GM21619 (cell line): ENCODE measurements at regions not wholly inside any gene's neighbourhood (a gene's known extent, or its start where the extent isn't known, plus 50 kb on each side); places are given as distances from the start of the nearest gene placed in this dataset.

Experiments
- ATAC-seq: cut with Tn5 transposase; IDR thresholded peaks from one replicate; pipeline ENCODE4 v1.9.1; 2021; ENCODE audit not compliant: unreplicated experiment

DNA sequence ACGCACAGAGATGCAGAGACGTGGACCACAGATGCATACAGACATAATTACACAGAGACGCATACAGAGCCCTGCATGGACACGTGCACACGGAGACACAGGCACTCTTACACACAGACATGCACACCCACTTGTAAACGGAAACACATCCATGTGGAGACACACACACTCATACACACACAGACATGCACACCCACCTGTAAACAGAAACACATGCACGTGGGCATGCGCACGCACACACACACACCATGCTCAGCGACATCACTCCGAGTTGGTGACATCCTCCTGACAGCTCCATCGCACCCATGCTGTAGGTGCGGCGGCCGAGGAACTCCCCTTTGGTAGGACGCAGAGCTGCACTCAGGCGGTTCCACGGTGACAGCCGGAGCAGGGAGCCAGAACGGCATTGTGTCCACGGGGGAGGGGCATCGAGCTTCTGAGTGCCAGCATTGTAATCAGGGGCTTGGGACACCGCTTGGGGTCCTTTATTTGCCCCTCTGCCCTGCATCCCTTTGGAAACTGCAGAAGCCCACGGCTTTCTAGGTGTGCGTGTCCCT is 233.5 kb downstream of the RBFOX3 start:
- no peak for ATAC-seq

DNA sequence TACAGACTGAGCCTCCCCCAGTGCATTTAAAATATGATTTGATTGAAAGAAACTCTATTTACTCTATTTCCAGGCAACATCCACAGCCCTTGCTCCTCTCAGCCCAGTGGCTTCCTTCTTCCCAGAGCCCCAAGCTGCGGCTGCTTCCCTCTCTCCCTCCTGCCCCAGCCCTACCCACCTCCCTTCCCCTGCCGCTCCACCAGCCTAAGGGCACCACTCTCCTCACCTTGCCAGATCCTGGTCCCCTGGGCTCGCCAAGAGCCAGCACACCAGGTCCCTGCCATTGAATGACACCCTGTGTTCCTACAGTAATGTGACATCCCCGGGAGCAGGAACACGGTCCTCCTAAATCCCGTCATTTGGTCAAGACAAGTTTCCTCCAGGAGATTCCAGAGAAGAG is 236.0 kb downstream of the RBFOX3 start:
- ATAC-seq, result no peak

DNA sequence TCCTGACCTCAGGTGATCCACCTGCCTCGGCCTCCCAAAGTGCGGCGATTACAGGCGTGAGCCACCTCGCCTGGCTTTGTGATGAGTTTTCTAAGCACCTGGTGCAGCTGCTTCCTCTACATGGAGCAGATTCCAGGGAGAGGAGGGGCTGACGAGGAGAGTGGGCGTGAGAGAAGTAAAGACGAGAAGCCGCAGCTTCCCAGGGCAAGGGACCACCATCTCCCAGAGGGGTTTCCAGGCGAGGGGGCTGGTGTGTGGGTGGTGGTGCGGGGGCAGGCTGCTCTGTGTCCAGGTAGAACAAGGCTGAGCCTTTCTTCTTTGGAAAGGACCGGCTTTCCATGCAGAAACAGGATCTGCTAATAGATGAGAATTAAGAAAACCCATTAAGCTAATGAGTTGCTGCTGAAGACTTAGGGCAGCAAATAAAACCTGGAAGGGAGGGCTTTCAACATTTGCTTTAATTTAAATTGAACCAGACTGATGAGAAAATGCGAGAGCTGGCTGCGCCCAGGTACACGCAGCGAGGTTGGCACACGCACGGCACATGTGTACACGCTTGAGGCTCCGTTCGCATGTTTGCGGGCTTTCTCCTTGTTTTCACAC is 236.7 kb downstream of the RBFOX3 start:
- no peak for ATAC-seq

DNA sequence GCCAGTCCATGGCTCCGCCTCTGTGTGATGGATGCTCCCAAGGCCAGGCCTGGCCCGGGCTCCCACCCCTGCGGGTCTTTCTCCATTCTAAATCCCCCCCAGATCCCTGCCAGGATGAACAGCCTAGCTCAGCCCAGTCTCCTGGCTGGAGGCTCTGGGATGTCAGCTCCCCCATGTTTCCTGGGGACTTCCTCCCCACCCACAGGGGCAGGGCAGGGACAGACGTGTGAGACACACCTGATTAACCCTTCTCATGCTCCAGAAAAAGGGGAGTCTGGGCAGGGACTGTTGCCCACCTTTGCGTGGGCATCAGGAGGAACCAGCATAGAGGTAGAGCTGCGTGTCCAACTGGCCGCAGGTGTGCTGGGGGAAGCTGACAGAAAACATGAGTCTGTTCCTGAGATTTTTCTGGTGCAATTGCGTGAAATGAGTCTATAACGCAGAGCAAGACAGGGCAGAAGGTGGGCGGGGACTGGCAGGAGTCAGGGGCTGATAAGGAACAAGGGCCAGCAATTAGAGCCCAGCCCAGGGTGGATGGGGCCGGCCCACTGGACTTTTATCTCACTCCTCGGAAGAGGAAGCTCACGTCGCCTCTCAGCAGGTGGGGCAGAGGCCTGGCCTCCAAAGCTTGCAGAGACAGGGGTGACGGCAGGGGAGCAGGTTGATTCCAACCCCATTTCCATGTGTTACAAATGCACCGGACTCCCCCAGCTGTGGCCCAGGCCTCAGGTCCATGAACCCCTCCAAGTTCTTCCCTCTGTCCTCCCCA is 238.2 kb downstream of the RBFOX3 start:
- ATAC-seq, result no peak

DNA sequence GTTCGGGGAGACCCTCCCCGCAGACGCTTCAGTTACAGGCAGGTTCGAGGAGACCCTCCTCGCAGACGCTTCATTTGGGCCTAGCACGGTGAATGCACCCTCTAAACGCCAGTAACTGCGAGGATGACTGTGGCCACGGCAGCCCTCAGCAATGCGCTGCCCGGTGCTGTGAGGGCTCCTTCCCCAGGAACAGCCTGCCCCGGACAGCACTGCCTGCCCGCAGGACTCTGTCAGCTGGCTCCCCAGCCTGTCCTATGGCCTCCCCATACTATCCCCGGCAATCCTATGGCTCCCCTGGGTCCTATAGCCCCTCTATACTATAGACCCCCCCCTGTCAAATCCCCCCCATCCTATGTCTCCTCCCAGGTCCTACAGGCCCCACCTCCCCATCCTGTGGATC is 238.9 kb downstream of the RBFOX3 start:
- ATAC-seq, result no peak

DNA sequence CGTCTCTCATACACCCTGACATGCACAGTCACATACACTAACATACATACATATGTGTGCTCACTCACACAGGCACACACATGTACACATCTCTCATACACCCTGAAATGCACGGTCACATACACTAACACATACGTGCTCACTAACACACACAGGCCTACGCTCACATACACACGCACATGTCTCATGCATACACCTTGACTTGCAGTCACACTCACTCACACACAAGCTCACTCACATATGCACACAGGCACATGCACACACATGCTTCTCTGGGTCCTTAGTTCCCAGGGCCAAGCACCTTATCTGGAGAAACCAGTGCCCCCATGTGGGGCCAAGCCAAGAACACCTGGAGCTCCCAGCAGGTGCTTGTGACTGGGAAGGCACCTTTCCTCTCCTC is 240.3 kb downstream of the RBFOX3 start:
- no peak for ATAC-seq

DNA sequence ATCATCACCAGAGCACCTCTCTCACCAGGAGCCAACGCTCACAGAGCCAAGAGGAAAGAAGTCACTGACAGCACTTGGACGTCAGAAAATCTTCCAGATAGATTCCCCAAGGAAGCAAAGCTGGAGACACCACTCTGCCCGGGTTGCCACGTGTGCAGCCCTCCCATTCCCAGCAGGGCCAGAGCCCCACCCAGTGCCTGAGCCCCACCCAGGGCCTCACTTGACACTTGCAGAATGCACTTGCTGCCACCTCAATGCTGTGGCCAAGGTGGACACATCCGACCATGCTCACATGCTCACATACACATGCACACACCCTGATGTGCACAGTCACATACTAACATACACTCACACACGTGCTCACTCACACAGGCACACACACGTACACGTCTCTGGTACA is 240.7 kb downstream of the RBFOX3 start:
- no peak for ATAC-seq

DNA sequence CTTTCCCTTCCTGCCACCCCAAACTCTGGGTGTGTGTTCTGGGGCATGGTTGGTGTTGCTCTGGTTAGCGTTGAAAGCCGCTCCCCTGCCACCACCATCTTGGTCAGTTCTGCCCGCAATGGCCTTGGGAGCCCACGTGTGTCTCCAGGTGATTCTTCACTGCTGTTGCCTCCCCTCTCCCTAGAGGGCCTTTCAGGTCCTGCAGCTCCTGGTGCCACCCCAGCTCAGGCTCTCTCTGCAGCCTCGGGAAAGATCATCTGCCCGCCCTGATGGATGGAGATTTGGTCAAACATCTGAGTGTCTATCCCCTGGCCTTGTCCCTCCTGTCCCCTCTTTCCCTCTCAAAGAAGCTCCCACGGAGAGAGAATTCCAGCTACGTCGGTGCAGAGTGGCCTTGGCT is 241.3 kb downstream of the RBFOX3 start:
- ATAC-seq, result no peak

DNA sequence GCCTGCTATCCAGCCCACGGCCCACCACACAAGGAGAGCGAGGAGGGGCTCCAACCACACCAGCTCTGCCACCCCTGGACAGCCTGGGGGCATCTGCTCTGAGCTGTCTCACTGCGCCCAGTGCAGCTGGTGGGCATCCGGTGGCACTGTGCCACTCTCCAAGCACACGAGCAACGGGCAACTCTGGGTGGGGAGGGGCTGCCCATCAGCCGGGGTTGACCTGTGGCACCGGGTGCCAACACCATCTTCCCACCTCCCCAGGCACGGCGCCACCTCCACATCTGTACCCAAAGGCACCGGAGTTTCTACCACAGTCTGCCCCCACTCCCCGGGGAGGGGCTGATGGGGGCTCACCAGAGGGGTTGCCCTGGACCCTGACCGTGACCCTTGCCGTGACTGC is 241.8 kb downstream of the RBFOX3 start:
- ATAC-seq, result no peak

DNA sequence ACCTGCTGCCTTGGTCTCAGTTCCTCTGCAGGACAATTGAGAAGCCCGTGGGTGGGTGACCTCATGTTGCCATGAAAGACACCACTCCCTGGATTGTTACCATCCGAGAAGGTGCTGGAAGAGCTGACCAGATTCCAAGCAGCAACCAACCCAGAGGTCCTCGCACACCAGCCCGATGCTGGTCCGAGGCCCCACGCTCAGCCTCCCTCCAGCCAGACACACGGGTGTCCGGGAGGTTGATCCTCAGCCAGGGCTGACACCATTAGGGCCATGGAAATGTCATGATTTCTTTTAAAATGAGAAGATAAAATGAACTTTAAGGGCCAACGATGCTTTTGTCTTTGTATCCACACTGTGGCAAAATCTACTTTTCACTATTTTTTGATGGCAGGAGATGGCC is 242.3 kb downstream of the RBFOX3 start:
- ATAC-seq, result no peak

DNA sequence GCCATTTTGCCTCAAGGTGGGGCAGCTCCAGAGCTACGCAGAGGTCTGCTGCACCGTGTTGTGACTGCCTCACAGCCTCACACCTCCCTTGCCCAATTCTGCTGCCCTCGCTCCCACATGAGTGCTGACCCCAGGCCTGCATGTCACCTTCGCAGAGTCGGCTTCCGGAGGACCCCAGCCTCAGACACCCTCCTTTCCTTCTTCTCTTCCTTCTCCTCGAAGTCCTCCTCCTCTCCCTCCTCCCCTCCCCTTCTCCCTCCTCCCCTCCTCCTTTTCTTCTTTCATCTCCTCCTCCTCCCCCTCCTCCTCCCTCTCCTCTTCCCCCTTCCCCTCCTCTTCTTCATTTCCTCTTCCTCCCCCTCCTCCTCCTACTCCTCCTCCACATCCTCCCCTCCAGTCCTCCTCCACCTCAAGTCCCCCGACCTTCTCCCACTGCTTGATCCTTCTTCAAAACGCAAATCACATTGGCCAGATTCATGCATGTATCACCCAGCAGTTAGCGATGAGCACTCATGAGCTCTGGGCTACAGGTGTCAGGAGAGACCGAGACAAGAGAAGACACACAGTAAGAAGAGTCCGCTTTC is 243.8 kb downstream of the RBFOX3 start:
- ATAC-seq, result no peak

DNA sequence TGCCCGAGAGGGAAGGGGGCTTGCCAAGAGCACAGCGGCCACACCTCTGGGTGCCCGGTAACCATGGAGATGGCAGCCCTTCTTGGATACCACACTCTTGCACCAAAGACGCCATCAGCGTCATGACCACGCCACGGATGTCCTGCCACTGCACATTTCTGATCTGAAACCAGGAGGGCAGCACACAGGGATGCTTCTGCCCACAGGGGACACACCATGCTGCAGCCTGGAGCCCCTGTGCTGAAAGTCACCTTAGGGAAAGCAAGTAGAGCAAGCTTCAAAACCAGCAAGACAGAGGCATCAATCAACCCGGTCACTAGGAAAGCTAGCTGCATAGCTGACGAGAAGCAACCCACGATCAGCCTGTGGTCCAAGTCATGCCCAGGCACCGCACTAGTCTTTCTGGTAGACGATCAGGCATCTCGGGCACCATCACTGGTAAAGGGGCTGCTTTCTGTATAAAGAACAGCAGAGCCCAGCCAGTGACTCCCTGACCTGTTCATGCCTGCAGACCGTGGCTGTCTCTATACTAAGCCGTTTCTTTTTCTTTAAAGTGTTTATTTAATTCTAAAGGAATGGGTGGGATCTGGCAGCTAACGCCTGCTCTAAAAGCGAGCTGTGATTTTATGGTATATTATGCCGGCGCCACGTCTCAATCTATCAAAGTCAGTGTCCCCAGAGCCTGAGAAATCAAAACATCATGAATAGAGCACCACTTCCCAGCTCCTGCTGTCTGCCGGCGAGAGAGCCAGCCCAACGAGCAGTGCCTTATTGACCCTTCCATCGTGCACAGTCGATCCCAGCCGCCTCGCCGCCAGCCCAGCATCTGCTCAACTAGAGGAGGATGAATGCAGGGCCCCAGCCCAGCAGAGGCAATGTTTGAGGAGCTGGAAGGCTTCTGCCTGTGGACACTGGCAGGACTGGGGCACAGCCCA is 244.7 kb downstream of the RBFOX3 start:
- no peak for ATAC-seq

DNA sequence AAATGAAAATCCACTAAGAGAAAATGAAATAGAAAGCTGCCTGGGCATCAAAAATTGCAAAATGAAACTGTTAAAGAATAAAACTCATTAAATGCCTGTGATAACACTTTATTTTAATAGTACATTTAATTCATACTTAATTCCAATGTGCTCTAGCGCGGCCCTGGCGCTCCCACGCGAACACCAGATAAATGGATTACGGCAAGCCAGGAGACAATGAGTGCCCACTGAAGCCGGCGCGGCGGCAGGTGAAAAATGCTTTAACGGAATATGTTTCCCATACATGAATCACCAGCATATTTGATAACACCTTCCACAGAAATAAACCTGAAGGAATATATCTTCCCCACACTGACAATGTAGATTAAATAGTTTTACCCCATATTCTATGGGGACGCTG is 245.5 kb downstream of the RBFOX3 start:
- no peak for ATAC-seq

DNA sequence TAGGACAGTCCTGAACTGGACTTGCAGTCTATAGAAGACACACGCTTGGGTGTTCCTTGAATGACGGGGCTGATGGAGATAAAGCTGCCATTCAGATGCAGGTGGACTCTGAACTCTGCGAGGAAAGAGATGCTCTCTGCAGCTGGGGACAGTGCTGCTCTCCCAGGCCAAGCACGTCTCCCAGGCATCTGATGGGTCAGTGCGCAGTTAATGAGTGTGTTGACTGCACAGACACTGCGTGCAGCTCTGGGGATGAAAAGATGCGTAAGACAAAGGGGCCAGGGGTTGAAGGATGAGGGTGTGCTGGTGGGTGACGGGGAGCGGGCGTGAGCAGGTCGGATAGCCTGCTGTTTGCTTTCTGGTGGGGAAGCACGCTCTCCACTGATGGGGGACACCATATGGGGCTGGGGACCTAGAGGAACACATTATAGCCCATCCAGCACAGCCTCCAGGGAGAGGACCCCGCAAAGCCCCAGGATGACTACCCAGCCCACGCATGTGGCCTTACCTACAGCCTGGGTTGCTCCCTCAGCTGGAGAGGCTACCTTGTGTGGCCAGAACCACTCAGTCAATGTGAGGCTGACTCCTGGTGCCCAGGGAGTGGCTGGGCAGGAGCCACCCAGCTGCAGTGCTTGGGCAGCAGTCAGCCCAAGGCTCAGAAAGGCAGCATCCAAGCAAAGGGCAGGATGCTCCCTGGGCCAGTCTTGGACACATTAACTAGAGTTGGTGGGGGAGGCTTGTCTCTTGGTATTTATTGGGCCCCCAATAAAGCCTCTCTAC is 246.3 kb downstream of the RBFOX3 start:
- no peak for ATAC-seq

DNA sequence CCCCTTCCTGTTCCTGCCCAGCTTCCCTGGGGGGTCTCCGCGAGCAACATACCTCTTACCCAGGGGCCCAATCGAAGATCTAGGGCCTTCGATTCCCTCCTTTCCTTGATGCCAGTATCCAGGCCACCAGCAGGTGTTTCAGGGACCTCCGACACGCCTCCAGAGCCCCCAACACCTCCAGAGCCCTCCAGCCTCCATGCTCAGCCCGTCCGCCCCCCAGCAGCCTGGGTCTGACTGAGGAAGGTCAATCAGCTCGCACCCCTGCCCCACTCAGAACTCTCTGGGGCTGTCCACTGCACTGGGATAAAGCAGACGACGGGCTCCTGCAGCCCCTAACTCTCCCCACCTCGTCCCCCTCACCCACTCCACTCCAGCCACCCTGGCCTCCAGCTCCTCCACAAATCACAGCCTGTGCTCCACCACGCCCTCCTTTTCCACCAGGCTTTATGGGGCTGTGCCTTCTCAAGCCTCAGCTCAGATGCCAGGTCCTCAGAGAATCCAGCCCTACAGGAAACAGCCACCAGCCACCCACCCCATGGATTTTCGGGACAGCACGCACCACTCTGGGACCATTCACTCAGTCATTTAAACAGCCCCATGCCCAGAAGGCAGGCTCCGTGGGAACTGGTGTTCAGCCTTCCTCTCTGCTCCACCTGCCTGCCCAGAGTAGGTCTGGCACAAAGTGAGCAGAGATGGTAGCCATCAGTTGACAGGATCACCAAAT is 247.1 kb downstream of the RBFOX3 start:
- no peak for ATAC-seq

DNA sequence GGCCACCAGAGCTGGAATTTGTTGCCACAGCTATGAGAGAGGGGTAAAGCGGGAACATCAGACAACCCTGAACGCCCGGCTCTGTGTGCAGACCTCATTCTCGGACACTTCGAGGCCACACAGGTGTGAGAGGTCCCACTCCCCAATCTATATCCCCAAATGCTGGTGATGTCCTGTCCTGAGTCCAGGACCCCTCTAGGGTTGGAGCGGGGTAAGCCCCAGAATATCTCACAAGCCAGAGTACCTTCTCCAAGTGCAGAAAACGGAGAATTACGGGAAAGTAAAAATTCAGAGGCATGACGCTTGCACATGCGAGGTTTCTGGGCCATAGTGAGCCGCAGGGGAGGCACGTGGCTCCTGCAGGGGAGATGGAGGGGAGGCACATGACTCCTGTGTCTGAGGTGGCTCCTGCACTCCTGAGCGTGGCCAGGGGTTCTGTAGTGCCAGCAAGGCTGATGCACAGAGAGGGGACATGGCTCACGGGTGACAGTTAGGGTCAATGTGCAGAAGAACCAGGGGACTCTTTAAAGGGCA is 248.0 kb downstream of the RBFOX3 start:
- ATAC-seq, result no peak

DNA sequence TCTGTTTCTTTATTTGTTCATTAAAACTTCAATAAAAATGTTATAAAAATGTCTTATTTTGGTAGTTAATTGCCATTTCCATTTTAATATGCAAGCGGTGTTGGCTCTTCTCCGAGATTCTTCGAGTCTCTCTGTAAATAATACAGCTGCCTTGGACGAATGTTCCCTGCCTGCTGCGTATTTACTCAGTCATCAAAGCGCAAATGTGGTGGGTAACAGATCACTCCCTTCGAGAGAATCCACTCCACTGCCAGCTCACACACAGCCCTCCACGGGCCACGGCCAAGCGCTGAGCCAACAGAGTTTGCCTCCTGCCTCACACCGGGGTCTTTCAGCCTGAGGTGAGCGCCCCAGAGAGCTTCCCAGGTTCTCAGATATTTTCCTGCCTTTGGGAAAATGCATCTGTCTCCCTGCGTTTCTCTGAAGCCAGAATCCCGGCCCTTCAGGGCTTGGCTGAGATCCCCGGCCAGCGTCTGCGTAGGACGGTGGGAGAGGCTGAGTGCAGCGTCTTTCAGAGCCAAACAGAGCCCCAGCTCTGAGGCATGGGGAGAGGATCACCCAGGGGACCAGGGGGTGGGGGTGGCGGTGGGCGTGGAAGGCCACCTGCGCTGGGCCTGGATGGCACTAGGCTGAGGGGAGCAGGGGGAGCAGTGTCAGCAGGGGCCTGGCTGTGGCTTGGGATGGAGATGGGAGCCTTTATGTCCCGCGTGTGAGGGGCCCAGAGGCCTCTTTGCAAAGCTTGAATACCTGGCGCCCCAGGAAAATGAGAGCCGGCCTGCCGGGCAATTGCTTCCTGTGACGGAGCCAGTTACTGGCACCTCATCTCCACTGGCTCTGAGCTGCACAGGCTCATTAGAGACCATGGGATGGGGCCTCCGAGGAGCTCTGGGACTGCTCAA is 248.7 kb downstream of the RBFOX3 start:
- no peak for ATAC-seq

DNA sequence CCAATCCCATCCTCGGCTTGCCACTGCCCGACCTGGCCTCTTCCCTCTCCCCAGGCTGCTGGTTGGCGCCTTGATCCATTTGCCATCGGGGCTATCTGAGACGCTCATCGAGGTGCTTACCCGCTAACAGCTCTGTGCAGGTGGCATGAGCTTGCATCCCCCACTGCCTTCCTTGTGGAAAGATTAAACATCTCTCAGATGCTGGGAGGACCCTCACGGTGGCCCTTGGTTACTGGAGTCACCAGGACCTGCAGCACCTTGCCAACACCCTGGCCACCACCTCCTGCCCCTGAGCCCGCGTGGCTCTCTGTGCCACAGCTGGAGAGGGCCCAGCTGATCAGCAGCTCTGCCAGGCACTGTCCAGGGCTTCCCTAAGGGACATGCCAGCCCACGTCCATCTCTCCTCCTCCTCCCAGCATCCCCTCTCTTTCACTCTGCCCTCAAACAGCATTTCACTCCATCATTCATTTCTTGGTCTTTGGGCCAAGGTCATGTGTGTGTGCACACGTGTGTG is 249.6 kb downstream of the RBFOX3 start:
- ATAC-seq, result no peak
